Neutrophil (primary cell): ENCODE measurements at regions not wholly inside any gene's neighbourhood (a gene's known extent, or its start where the extent isn't known, plus 50 kb on each side); places are given as distances from the start of the nearest gene placed in this dataset.

Source experiments
- H3K27ac ChIP-seq: fragments of 200-600 bp; sonication (generic); 2 replicates; pipeline ENCODE4 v1.5.1; 2016; ENCODE audit warnings: mild to moderate bottlenecking, moderate library complexity
- H3K27me3 ChIP-seq: fragments of 200-600 bp; sonication (generic); 2 replicates; pipeline ENCODE4 v1.6.0; 2016; ENCODE audit warnings: mild to moderate bottlenecking
- H3K36me3 ChIP-seq: fragments of 200-600 bp; sonication (generic); 2 replicates; pipeline ENCODE4 v1.5.1; 2017
- H3K4me1 ChIP-seq, 2 experiments: fragments of 200-600 bp in 1 of 2; sonication (generic) in 1 of 2; 1 replicate in 1 of 2; 2 replicates in 1 of 2; pipeline versions ENCODE4 v1.5.1 to v1.6.1; 2013 to 2016; ENCODE audit warnings: low read depth in 1 of 2, low read length in 1 of 2, mild to moderate bottlenecking in 1 of 2, moderate library complexity in 1 of 2; ENCODE audit not compliant: control insufficient read depth in 1 of 2, insufficient read depth in 1 of 2
- H3K4me3 ChIP-seq, 2 experiments: fragments of 200-600 bp in 1 of 2; sonication (generic) in 1 of 2; 1 replicate in 1 of 2; 2 replicates in 1 of 2; pipeline ENCODE4 v1.5.1; 2013 to 2016; ENCODE audit warnings: low read depth in 1 of 2, low read length in 1 of 2, mild to moderate bottlenecking in 1 of 2, moderate library complexity in 1 of 2
- H3K9me3 ChIP-seq: fragments of 200-600 bp; sonication (generic); 2 replicates; pipeline ENCODE4 v1.5.1; 2016
- TF ChIP-seq, protein P1 (sequence below): fragments of 200-600 bp; sonication (generic); IDR thresholded peaks from 2 replicates; pipeline ENCODE4 v1.5.1; 2016; ENCODE audit warnings: antibody characterized with exemption

DNA sequence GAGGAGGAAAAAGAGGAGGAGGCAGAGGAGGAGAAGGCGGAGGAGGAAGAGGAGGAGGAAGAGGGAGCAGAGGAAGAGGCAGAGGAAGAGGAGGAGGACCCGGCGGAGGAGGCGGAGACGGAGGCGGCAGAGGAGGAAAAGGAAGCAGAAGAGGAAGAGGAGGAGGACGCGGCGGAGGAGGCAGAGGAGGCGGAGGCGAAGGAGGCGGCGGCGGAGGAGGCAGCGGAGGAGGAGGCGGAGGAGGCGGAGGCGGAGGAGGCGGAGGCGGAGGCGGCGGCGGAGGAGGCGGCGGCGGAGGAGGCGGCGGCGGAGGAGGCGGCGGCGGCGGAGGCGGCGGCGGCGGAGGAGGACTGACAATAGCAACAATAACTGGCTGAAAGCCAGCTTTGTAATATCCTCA is 616.6 kb downstream of the TBC1D22A start:
- no peak overlapping the region for H3K27ac ChIP-seq
- H3K4me3 ChIP-seq = no peak overlapping the region
- TF ChIP-seq, protein P1, sequence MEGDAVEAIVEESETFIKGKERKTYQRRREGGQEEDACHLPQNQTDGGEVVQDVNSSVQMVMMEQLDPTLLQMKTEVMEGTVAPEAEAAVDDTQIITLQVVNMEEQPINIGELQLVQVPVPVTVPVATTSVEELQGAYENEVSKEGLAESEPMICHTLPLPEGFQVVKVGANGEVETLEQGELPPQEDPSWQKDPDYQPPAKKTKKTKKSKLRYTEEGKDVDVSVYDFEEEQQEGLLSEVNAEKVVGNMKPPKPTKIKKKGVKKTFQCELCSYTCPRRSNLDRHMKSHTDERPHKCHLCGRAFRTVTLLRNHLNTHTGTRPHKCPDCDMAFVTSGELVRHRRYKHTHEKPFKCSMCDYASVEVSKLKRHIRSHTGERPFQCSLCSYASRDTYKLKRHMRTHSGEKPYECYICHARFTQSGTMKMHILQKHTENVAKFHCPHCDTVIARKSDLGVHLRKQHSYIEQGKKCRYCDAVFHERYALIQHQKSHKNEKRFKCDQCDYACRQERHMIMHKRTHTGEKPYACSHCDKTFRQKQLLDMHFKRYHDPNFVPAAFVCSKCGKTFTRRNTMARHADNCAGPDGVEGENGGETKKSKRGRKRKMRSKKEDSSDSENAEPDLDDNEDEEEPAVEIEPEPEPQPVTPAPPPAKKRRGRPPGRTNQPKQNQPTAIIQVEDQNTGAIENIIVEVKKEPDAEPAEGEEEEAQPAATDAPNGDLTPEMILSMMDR = no peak
- H3K27me3 ChIP-seq = no peaks in the 10 kb centered on the region
- H3K4me1 ChIP-seq = no peaks in the 10 kb centered on the region
- no peaks in the 10 kb centered on the region for H3K36me3 ChIP-seq
- no peaks in the 10 kb centered on the region for H3K9me3 ChIP-seq

DNA sequence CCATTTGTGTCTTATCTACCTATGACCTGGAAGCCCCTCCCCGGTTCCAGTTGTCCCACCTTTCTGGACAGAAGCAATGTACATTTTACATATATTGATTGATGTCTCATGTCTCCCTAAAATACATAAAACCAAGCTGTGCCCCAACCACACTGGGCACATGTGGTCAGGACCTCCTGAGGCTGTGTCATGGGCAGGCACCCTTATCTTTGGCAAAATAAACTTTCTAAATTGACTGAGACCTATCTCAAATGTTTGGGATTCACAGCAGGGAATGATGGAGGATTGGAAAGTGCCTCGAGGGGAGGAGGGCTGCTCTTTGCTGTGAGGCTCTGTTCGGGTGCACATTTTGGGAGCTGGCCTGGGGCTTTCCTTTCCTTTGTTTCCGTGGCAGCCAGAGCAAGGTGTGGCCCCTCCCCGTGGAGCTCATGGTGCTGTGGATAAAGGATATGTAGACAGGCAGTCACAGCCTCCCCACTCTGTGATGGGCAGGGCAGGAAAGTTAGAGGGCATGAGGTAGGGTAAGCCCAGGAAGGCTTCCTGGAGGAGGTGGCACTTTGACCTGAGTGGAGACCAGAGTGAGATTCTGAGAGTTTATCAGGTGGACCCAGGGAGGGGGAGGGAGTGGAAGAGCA is 615.6 kb downstream of the TBC1D22A start:
- H3K4me3 ChIP-seq = no peak overlapping the region
- H3K36me3 ChIP-seq = no peaks in the 10 kb centered on the region
- TF ChIP-seq, protein P1 = no peak
- no peaks in the 10 kb centered on the region for H3K4me1 ChIP-seq
- no peaks in the 10 kb centered on the region for H3K9me3 ChIP-seq
- H3K27ac ChIP-seq = no peak overlapping the region
- H3K27me3 ChIP-seq = no peaks in the 10 kb centered on the region

DNA sequence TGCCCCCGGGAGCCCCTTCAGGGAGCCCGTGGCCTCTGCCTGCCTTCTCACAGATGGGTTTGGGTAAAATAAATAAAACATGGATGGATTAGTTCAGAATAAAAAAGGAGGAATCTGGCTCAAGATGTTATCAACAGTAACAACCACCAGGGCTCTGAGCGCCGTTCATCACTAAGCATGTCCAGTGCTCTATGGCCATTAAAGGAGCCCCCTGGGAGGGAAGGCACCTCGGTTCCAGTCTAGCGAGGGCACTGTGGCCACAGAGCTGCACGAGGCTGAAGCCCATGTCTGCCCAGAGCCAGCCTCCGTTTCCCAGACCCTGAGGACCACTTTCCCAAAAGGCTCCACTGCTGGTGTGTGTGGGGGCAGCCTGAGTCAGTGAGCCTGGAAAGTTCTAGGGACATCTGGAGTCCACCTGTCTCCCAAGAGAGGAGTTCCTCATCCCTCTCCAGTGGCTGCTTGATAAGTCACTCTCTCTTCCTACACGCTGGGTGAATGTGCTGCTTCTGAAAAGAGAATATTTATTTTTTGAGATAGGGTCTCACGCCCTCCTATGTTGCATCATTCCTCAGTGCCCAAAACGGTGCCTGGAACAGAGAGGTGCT is 614.6 kb downstream of the TBC1D22A start:
- no peaks in the 10 kb centered on the region for H3K27me3 ChIP-seq
- no peaks in the 10 kb centered on the region for H3K4me1 ChIP-seq
- no peak overlapping the region for H3K27ac ChIP-seq
- no peak overlapping the region for H3K4me3 ChIP-seq
- H3K36me3 ChIP-seq = no peaks in the 10 kb centered on the region
- TF ChIP-seq, protein P1 = no peak
- no peaks in the 10 kb centered on the region for H3K9me3 ChIP-seq

DNA sequence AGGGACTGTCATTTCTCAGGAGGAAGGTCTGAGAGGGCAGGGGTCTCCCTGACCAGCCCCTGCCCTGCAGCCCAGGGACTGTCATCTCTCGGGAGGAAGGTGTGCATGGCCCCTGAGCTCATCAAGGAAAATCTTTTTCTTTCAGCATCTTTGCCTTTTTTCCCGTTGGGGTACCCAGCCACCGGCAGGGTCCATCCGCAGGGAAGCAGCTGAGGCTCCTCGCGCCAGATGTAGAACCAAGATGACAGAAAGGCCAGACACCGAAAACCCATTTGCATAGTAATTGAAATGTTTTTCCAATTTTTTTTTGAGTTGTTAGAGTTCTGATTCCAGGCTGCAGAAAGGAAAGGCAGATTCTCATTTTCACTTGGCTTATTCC is 613.9 kb downstream of the TBC1D22A start:
- Histone ChIP-seq H3K27me3 (no peaks in the 10 kb centered on the region), H3K4me3 (no peak overlapping the region), H3K27ac (no peak overlapping the region), H3K4me1 (no peaks in the 10 kb centered on the region), H3K9me3 (no peaks in the 10 kb centered on the region), H3K36me3 (no peaks in the 10 kb centered on the region)
- TF ChIP-seq, protein P1 = no peak

DNA sequence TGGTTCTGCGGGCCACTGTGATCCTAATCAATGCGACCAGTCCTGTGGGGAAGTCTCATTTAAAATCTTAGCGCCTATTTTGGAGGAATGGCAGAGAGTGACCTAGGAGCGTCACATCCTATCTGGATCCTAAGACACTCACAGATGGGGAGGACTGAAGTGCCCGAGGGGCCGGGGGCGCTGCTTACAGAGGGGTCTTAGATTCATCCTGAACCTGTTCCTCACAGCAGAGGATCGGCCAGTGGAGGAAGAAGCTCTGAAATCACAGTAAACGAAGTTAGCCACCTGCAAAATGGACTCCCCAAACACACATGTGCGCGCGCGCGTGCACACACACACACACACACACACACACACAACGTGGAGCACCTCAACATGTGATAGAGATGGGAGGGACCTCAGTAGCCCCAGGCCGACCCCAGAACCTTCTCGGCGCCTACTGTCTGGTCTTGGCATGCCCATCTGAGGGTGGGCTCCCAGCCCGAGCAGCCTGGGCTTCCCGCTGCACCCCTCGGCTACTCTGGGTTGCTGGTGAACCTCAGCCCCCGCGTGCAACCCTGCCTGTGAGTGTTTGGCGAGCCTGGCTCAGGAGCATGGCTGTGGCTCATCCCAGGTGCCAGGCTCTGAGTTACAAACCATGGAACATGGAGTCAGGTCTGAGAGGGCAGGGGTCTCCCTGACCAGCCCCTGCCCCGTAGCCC is 613.3 kb downstream of the TBC1D22A start:
- Histone ChIP-seq H3K4me3 (no peak overlapping the region), H3K36me3 (no peaks in the 10 kb centered on the region), H3K4me1 (no peaks in the 10 kb centered on the region), H3K27me3 (no peaks in the 10 kb centered on the region), H3K9me3 (no peaks in the 10 kb centered on the region), H3K27ac (no peak overlapping the region)
- TF ChIP-seq, protein P1 = no peak
